Cardiac fibroblast (primary cell): ENCODE measurements at regions not wholly inside any gene's neighbourhood (a gene's known extent, or its start where the extent isn't known, plus 50 kb on each side); places are given as distances from the start of the nearest gene placed in this dataset.
A peak's percentile ranks its signal among the peaks of the same experiment; 100 is the strongest.

Source experiments
- DNase-seq, 2 donors: peaks; one replicate each; pipeline versions ENCODE4 v3.0.0 to v3.0.0-alpha.2; 2010; ENCODE audit warnings: low read depth in 2 of 2
- H3K4me3 ChIP-seq, 2 donors: replicated peaks in 1 of 2; 1 replicate in 1 of 2; 2 replicates in 1 of 2; pipeline ENCODE4 v1.5.1; 2011; ENCODE audit warnings: low read depth in 2 of 2, low read length in 2 of 2, mild to moderate bottlenecking in 2 of 2, moderate library complexity in 1 of 2
- TF ChIP-seq, protein P1 (sequence below): IDR thresholded peaks from one replicate; pipeline ENCODE4 v1.5.1; 2011; ENCODE audit warnings: low read depth, mild to moderate bottlenecking, low read length, inconsistent platforms

DNA sequence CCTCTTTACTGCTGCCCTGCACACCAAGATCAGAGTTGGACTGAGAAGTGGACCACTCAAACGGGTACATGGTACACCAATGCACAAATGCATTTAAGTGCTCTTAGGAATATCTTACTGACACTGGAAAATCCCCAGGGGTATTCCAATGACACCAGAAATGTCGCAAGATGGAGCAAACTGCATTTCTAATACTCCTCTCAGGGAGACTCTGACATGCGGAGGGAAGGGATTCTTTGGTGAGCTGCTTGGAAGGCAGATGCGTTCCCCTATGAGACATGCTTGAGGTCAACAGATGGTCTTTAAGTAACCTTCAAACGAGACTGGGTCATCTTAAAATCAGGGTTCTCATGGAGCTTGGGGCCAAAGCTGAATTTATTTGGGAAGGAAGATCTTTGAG is 521.8 kb upstream of the TCF4 start:
- no peak for DNase-seq
- TF ChIP-seq, protein P1, sequence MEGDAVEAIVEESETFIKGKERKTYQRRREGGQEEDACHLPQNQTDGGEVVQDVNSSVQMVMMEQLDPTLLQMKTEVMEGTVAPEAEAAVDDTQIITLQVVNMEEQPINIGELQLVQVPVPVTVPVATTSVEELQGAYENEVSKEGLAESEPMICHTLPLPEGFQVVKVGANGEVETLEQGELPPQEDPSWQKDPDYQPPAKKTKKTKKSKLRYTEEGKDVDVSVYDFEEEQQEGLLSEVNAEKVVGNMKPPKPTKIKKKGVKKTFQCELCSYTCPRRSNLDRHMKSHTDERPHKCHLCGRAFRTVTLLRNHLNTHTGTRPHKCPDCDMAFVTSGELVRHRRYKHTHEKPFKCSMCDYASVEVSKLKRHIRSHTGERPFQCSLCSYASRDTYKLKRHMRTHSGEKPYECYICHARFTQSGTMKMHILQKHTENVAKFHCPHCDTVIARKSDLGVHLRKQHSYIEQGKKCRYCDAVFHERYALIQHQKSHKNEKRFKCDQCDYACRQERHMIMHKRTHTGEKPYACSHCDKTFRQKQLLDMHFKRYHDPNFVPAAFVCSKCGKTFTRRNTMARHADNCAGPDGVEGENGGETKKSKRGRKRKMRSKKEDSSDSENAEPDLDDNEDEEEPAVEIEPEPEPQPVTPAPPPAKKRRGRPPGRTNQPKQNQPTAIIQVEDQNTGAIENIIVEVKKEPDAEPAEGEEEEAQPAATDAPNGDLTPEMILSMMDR = no peak

DNA sequence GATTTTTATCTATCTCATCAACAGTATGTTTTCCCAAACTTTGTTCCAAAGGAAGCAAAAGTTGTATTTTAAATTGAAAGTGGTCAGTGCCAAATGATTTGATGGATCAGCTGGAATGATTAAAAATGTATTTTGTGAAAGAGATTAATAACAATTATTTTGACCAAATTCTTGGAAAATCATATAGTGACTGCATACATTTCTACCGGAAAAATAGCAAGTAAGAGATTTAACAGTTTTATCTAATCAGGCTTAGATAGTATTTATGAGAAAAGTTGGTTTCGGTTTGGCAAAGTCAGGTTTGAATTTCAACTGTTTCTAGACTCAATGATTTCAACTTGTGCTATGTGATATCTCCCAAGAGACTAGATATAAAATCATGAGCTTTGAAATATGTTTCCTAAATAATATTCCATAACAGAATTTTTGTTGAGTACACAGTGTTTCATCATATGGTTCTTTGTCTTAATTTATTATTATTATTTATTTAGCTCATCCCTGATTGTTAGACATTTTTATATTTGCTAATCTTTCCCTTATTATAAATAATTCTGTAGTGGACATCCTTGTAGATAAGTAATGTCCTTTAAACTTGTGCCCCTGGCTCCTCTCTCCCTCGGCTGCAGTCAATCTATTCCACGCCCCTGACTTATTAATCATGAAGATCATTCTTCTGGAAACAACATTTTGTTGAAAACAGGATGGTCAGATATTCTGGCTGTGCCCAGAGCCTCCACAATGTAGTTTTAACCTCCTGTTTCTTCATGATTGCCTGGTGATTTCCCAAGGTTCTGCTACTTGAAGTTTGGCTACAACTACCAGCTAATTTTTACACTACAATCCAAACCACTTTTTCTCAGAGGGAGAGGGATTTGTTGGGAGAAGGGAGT is 520.7 kb upstream of the TCF4 start:
- no peak overlapping the region for H3K4me3 ChIP-seq
- TF ChIP-seq, protein P1 = no peak
- DNase-seq = peak; percentile 27 to 56

More for the DNA sequence above, 521.8 kb upstream of the TCF4 start:
- H3K4me3 ChIP-seq = no peak overlapping the region

DNA sequence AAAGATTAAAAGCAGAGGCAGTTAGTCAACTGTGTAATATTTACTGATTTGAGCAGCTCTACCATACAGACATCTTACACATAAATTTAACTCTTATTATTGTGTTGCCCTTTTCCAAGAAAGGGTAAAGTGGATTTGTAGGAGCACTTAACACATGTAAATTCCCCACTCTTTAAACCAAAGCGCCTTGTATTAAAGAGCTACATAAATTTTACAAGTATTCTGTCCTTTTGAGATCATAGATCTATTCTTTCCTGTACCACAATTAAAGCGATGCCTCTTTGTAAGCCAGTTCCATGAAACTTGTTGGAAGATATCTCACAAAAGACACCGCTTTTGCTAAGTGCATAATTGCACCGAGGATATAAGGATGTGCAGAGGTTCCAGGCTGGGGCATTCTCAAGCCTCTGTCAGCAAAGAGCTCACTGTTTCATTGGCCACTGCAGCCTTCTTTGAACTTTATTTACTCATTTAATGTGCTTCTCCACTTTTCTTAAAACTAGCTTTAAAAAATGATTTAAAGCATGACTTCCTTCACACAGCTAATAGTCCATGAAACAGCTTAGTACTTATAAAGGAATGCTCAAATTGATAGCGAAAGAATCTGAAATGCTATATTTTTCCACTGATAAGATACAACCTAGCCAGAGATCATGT is 520.0 kb upstream of the TCF4 start:
- TF ChIP-seq, protein P1 = no peak
- H3K4me3 ChIP-seq = no peak overlapping the region
- DNase-seq = peak in 1 of 2 donors; percentile 16

DNA sequence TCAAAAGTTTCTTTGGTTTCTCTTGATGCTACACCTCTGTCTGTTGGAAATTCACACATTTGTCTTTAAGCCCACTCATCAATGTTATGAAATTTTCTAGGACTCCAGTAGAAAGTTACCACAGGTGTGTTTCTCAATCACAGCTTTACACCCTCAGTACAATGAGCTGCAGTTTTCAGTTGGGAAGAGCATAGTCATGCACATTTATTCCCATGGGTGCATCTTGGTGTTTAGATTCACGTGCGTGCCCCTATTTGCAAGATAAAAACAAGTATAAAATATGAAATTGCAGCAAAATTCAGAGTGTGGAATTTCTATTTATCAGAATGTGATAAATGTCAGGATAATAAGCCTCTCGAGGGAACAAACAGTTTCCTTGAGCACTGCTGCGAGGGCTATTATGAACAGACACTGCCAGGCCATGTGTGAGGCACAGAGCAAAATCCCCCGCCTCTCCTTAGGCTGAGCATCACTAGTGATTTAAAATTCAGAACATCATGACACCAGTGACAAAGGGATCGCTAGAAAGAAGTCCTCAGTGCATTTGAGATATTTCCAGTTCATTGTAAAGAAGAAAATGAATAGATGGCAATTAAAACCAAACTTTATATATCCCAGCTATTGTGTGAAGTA is 512.2 kb upstream of the TCF4 start:
- TF ChIP-seq, protein P1 = no peak
- DNase-seq = no peak

DNA sequence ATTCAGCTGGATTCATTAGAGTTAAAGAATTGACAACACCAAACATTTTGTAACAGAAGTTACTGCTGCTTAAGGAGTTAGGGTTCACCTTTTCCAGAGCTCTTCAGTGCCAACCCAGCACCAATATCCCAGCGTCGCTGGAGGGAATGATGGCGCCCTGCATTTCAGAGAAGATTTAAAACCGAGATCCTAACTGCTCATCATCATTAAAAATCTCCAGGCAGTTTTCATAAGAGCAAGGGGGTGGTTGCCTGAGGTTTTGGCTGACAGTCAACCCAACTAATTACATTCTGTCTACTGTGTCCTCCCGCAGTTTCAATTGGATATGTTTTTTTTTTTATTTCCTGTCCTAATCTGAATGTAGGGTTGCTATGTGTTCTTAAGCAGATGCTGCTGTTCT is 509.6 kb upstream of the TCF4 start:
- DNase-seq = no peak
- no peak overlapping the region for H3K4me3 ChIP-seq
- TF ChIP-seq, protein P1 = no peak

More for the DNA sequence above, 512.2 kb upstream of the TCF4 start:
- H3K4me3 ChIP-seq = no peak overlapping the region

DNA sequence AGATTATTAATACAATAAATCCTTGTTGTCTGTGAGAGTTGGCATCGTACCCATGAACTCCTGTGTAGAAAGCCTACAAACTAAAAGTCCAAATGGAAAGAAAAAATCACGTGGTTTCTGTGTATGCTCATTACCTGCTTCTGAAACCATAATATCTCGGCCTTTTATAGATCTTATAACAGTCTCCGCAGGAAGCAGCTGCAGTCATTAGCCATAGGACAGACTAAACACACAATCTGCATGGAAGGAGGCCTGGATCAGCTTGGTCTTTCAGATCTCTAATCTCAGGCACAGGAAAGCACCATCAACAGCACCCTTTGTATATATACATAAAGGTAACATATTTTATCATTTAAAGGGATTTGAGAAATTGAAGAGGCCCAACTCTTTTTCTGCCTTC is 508.9 kb upstream of the TCF4 start:
- TF ChIP-seq, protein P1 = no peak
- no peak overlapping the region for H3K4me3 ChIP-seq
- no peak for DNase-seq
